Neural cell (in vitro differentiated cells): ENCODE measurements at regions not wholly inside any gene's neighbourhood (a gene's known extent, or its start where the extent isn't known, plus 50 kb on each side); places are given as distances from the start of the nearest gene placed in this dataset.
"Not testable (repeated sequence)": the region's sequence is repeated elsewhere in the genome, so short reads cannot be mapped to it uniquely, and the experiment has no call there.

Experiments
- H2AFZ ChIP-seq: fragments of 200-600, 300-800 bp; sonication (generic), shearing (Covaris generic); 2 replicates; pipeline ENCODE4 v1.6.0; 2014; ENCODE audit warnings: low read depth, mild to moderate bottlenecking, antibody characterized with exemption, low read length, moderate library complexity
- H3F3A ChIP-seq: fragments of 200-600 bp; shearing (Covaris generic); 2 replicates; pipeline ENCODE4 v1.6.1; 2016; ENCODE audit warnings: mild to moderate bottlenecking, moderate library complexity, mixed read lengths, antibody characterized with exemption, low read length; ENCODE audit not compliant: insufficient read depth, poor library complexity, severe bottlenecking
- H3K27ac ChIP-seq: fragments of 200-600, 300-800 bp; sonication (generic), shearing (Covaris generic); 2 replicates; pipeline ENCODE4 v1.5.1; 2014; ENCODE audit warnings: mild to moderate bottlenecking, low read length, moderate library complexity
- H3K27me3 ChIP-seq: fragments of 300-800, 200-600 bp; sonication (generic), shearing (Covaris generic); 2 replicates; pipeline ENCODE4 v1.6.0; 2014; ENCODE audit warnings: mild to moderate bottlenecking, low read depth, low read length, moderate library complexity; ENCODE audit not compliant: insufficient read depth
- H3K36me3 ChIP-seq: fragments of 300-800, 200-600 bp; sonication (generic), shearing (Covaris generic); 2 replicates; pipeline ENCODE4 v1.5.1; 2014; ENCODE audit warnings: mild to moderate bottlenecking, antibody characterized with exemption, low read length, moderate library complexity; ENCODE audit not compliant: insufficient read depth
- H3K4me2 ChIP-seq: fragments of 300-800, 200-600 bp; sonication (generic), shearing (Covaris generic); 2 replicates; pipeline ENCODE4 v1.6.0; 2014; ENCODE audit warnings: mild to moderate bottlenecking, low read length
- H3K4me3 ChIP-seq: fragments of 300-800, 200-600 bp; sonication (generic), shearing (Covaris generic); 2 replicates; pipeline ENCODE4 v1.5.1; 2014; ENCODE audit warnings: mild to moderate bottlenecking, low read length, moderate library complexity
- H3K79me2 ChIP-seq: fragments of 200-600 bp; shearing (Covaris generic); replicated peaks from 2 replicates; pipeline ENCODE4 v1.6.0; 2014; ENCODE audit warnings: mild to moderate bottlenecking, low read length, moderate library complexity; ENCODE audit not compliant: insufficient read depth
- H3K9ac ChIP-seq: fragments of 300-800, 200-600 bp; sonication (generic), shearing (Covaris generic); 2 replicates; pipeline ENCODE4 v1.6.1; 2016; ENCODE audit warnings: mild to moderate bottlenecking, low read length, mixed read lengths
- H3K9me2 ChIP-seq: fragments of 200-600 bp; shearing (Covaris generic); 2 replicates; pipeline ENCODE4 v1.6.1; 2016; ENCODE audit warnings: mild to moderate bottlenecking, low read length, mixed read lengths; ENCODE audit not compliant: insufficient read depth
- H3K9me3 ChIP-seq: fragments of 200-600, 300-800 bp; sonication (generic), shearing (Covaris generic); 2 replicates; pipeline ENCODE4 v1.6.1; 2016; ENCODE audit warnings: mild to moderate bottlenecking, mixed run types, low read length, moderate library complexity, mixed read lengths
- H4K20me1 ChIP-seq: fragments of 200-600 bp; shearing (Covaris generic); 2 replicates; pipeline ENCODE4 v1.6.1; 2016; ENCODE audit warnings: mild to moderate bottlenecking, mixed run types; ENCODE audit not compliant: insufficient read depth
- EP300 ChIP-seq: fragments of 450-650 bp; conservative IDR thresholded peaks from 2 replicates; pipeline ENCODE4 v1.6.1; 2014; ENCODE audit warnings: antibody characterized with exemption, mild to moderate bottlenecking, moderate library complexity; ENCODE audit not compliant: poor library complexity, severe bottlenecking
- EZH2 ChIP-seq: fragments of 200-600, 300-800 bp; shearing (Covaris generic), sonication (generic); IDR thresholded peaks from 2 replicates; pipeline ENCODE4 v1.6.1; 2014; ENCODE audit warnings: antibody characterized with exemption, low read length, borderline replicate concordance, mild to moderate bottlenecking; ENCODE audit not compliant: insufficient read depth, poor library complexity, severe bottlenecking
- MXI1 ChIP-seq: fragments of 450-650 bp; conservative IDR thresholded peaks from 2 replicates; pipeline ENCODE4 v1.6.1; 2014; ENCODE audit warnings: antibody characterized with exemption, mild to moderate bottlenecking; ENCODE audit not compliant: poor library complexity, severe bottlenecking
- POLR2AphosphoS5 ChIP-seq: IDR thresholded peaks from 2 replicates; pipeline ENCODE4 v1.6.1; 2012
- RAD21 ChIP-seq: fragments of 450-650 bp; conservative IDR thresholded peaks from 2 replicates; pipeline ENCODE4 v1.6.1; 2014; ENCODE audit warnings: antibody characterized with exemption, mild to moderate bottlenecking, moderate library complexity
- SMC3 ChIP-seq: fragments of 450-650 bp; conservative IDR thresholded peaks from 2 replicates; pipeline ENCODE4 v1.6.1; 2014; ENCODE audit warnings: antibody characterized with exemption, mild to moderate bottlenecking, moderate library complexity; ENCODE audit not compliant: poor library complexity
- TAF1 ChIP-seq: IDR thresholded peaks from 2 replicates; pipeline ENCODE4 v1.6.1; 2012; ENCODE audit warnings: low read depth
- TF ChIP-seq, protein P1 (sequence below): IDR thresholded peaks from 2 replicates; pipeline ENCODE4 v1.6.1; 2012; ENCODE audit warnings: borderline replicate concordance
- TF ChIP-seq, protein P2 (sequence below): fragments of 450-650 bp; IDR thresholded peaks from 2 replicates; pipeline ENCODE4 v1.5.1; 2014; ENCODE audit warnings: antibody characterized with exemption, mild to moderate bottlenecking, moderate library complexity; ENCODE audit not compliant: poor library complexity, severe bottlenecking

- H3K9me2 ChIP-seq = no peaks in the 10 kb centered on the region
- H3K27ac ChIP-seq = no peak overlapping the region
- no peaks in the 10 kb centered on the region for H4K20me1 ChIP-seq
- no peak overlapping the region for H2AFZ ChIP-seq
- H3F3A ChIP-seq = no peaks in the 10 kb centered on the region
- no peak for TF ChIP-seq RAD21
- TF ChIP-seq EP300 = no peak
- H3K79me2 ChIP-seq = no peaks in the 10 kb centered on the region
- H3K27me3 ChIP-seq = no peaks in the 10 kb centered on the region
- H3K9ac ChIP-seq = no peak overlapping the region
- no peaks in the 10 kb centered on the region for H3K36me3 ChIP-seq
- H3K9me3 ChIP-seq = no peaks in the 10 kb centered on the region
- no peak overlapping the region for H3K4me3 ChIP-seq
- no peak overlapping the region for H3K4me2 ChIP-seq
Measured at GRCh38 chr15:96166223-96167200, 164.0 kb upstream of the NR2F2 start.

DNA sequence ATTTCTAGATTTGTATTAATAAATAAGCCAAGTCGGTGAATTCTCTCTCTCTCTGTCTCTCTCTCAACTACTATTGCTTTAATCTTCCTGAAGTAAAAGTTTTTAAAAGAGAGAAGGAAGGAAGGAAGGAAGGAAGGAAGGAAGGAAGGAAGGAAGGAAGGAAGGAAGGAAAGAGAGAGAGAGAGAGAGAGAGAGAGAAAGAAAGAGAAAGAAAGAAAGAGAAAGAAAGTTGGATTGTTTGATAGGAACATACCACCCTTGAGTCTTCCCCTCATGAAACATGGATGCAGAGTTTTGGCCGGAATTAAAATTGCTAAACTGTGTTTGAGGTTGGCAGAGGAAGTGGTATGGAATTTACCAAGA is 159.9 kb upstream of the NR2F2 start:
- not testable (repeated sequence) for H2AFZ ChIP-seq, H3K4me3 ChIP-seq, H3K27me3 ChIP-seq, H4K20me1 ChIP-seq, H3F3A ChIP-seq, H3K27ac ChIP-seq, H3K9ac ChIP-seq, H3K9me3 ChIP-seq, H3K4me2 ChIP-seq, H3K36me3 ChIP-seq, H3K79me2 ChIP-seq, H3K9me2 ChIP-seq

DNA sequence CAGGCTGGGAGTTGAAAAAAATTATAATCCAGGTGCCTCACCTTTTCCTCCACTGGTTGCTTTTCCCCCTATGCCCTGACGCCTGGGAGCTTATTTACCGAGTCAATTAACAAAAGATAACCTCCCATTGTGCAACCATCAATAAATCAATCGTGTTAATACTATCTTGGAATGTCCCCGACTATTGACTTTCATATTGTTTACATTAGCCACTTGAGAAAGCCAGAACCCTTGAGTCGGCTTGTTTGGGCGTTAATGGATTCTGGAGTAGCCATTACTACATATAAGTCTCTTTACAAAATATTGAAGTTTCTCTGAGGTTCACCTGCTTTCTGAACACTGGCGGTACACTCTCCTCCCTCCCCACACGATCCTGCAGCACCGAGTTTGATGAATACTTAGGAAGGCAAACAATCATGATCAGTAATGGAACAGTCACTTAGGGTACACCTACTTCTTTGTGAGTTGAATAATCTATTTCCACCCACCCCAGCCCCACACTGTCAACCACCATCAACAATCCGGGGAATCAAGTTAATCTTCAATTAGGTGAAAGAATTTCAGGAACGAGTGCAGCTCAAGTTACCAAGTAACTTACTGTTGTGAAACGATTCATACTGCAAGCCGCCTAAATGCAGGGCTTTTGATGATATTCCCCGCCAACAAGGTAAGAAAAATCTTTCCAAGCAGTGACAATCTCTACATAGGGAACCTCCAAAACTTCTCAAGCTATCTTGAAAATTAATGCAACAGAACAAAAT is 159.3 kb upstream of the NR2F2 start:
- no peaks in the 10 kb centered on the region for H3K9me2 ChIP-seq
- no peaks in the 10 kb centered on the region for H3K36me3 ChIP-seq
- no peaks in the 10 kb centered on the region for H3F3A ChIP-seq
- H2AFZ ChIP-seq = no peak overlapping the region
- no peaks in the 10 kb centered on the region for H3K79me2 ChIP-seq
- H3K27me3 ChIP-seq = no peaks in the 10 kb centered on the region
- H4K20me1 ChIP-seq = no peaks in the 10 kb centered on the region
- H3K9me3 ChIP-seq = no peaks in the 10 kb centered on the region
- H3K9ac ChIP-seq = no peak overlapping the region
- H3K4me3 ChIP-seq = no peak overlapping the region
- no peak overlapping the region for H3K4me2 ChIP-seq
- no peak for TF ChIP-seq RAD21
- TF ChIP-seq TAF1 = no peak
- no peak for TF ChIP-seq SMC3
- TF ChIP-seq POLR2AphosphoS5 = no peak
- TF ChIP-seq, protein P1, sequence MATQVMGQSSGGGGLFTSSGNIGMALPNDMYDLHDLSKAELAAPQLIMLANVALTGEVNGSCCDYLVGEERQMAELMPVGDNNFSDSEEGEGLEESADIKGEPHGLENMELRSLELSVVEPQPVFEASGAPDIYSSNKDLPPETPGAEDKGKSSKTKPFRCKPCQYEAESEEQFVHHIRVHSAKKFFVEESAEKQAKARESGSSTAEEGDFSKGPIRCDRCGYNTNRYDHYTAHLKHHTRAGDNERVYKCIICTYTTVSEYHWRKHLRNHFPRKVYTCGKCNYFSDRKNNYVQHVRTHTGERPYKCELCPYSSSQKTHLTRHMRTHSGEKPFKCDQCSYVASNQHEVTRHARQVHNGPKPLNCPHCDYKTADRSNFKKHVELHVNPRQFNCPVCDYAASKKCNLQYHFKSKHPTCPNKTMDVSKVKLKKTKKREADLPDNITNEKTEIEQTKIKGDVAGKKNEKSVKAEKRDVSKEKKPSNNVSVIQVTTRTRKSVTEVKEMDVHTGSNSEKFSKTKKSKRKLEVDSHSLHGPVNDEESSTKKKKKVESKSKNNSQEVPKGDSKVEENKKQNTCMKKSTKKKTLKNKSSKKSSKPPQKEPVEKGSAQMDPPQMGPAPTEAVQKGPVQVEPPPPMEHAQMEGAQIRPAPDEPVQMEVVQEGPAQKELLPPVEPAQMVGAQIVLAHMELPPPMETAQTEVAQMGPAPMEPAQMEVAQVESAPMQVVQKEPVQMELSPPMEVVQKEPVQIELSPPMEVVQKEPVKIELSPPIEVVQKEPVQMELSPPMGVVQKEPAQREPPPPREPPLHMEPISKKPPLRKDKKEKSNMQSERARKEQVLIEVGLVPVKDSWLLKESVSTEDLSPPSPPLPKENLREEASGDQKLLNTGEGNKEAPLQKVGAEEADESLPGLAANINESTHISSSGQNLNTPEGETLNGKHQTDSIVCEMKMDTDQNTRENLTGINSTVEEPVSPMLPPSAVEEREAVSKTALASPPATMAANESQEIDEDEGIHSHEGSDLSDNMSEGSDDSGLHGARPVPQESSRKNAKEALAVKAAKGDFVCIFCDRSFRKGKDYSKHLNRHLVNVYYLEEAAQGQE = no peak
- TF ChIP-seq MXI1 = no peak
- TF ChIP-seq, protein P2, sequence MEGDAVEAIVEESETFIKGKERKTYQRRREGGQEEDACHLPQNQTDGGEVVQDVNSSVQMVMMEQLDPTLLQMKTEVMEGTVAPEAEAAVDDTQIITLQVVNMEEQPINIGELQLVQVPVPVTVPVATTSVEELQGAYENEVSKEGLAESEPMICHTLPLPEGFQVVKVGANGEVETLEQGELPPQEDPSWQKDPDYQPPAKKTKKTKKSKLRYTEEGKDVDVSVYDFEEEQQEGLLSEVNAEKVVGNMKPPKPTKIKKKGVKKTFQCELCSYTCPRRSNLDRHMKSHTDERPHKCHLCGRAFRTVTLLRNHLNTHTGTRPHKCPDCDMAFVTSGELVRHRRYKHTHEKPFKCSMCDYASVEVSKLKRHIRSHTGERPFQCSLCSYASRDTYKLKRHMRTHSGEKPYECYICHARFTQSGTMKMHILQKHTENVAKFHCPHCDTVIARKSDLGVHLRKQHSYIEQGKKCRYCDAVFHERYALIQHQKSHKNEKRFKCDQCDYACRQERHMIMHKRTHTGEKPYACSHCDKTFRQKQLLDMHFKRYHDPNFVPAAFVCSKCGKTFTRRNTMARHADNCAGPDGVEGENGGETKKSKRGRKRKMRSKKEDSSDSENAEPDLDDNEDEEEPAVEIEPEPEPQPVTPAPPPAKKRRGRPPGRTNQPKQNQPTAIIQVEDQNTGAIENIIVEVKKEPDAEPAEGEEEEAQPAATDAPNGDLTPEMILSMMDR = no peak
- no peak for TF ChIP-seq EZH2
- no peak overlapping the region for H3K27ac ChIP-seq
